ENCODE measurements at regions not wholly inside any gene's neighbourhood (a gene's known extent, or its start where the extent isn't known, plus 50 kb on each side); places are given as distances from the start of the nearest gene placed in this dataset.

- DNase-seq (ENCODE audit: low read depth in 2 of 3, low spot score in 2 of 3) = no peak
These were observed 297.7 kb downstream of the PARP8 start for GRCh38 chr5:50963971-50964745.

- DNase-seq (ENCODE audit: low read depth in 2 of 3, low spot score in 2 of 3) = no peak
These were observed 298.6 kb downstream of the PARP8 start for GRCh38 chr5:50964746-50965653.

DNA sequence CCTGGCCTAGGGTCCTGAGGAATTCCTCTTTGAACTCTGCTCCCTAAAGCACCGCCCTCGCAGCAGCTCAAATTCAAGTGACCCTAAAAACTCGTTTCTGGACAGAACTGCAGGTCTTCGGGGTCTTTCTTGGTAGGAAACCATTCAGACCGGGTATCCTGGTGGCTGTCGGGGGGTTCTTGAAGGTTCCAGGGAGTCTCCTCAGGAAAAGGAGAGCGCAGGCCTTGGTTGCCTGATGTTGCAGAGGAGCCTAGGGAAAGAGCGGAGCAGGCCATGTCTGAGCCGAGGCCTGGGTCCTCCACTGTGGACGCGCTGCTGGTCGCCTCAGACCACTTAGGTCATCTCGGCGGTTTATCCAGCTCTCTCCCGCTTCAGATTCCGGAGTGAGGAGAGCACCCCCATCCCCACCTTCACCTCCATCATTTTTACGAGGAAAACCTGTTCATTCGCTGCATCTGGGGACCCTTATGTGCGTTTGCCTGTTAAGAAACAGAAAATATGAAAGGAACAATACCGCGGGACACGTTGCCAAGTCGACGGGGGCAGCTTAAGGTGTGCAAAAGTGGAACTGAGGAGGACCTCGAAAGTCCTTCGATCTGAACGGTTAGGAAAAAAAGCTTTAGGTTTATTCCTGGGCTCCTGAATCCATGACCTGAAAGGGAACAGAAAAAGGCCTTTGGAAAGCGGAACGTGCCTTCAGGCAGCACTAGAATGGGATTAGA, 299.4 kb downstream of the PARP8 start:
- DNase-seq (ENCODE audit: low read depth in 2 of 3, low spot score in 2 of 3) = no peak

DNA sequence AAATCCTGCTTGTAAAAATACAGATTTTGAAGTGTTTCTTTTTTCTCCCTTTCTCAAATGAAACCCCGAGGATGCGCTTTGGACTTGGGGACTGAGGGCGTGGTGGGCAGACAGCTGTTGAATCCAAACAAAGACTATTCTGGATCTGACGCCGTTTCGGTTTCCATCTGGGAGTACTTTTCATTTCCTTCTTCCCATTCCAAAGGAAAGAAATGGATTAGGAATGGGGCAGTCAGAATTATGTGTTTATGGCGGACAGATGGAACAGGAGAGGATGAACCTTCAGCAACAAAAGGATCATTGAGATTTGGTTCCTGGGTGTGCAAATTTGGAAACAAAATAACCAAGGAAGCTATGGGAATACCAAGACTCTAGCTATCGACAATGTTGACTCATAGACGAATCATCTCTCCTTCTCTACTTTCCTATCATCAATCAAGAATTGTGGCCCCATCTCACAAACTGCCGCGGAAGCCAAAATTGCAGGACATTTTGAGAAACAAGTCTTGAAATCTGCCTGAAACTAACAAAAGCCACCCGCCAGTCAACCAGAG, 300.6 kb downstream of the PARP8 start:
- DNase-seq (ENCODE audit: low read depth in 2 of 3, low spot score in 2 of 3) = no peak

DNA sequence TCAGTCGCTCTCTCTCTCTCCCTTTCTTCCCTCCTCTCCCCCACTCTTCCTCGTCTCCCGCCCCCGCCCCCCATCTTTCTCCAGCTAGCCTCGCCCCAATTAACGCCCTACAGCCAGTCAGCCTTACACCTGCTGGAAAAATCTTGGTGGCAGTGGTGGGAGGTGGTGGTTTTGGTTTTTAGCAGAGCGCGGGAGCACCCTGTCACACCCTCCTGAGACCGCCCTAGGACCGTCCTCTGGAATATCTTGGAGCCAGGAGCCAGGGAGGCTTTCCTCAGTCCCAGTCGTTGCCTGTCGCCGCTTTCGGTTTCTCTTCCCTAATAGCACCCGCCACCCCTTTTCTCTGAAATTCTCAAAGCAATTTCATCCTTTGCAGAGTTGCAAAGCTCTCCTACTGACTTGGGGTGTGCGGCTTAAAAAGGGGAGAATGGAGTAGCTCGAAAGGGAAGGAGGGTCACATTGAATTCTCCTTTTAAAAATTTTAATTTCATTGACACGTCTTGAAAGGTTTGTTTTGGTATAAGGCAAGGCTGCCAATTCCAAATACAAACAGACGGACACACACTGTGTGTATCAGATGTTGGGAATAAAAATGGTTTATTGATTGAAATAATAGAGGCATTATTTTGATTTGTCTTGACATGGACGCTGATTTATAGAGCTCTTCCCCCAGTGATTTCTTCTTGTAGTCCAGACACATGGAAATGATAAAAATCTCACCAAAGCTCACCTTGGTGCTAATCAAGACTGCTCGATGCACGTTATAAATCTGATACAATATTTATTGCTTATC, 301.3 kb downstream of the PARP8 start:
- no peak for DNase-seq (ENCODE audit: low read depth in 2 of 3, low spot score in 2 of 3)

DNA sequence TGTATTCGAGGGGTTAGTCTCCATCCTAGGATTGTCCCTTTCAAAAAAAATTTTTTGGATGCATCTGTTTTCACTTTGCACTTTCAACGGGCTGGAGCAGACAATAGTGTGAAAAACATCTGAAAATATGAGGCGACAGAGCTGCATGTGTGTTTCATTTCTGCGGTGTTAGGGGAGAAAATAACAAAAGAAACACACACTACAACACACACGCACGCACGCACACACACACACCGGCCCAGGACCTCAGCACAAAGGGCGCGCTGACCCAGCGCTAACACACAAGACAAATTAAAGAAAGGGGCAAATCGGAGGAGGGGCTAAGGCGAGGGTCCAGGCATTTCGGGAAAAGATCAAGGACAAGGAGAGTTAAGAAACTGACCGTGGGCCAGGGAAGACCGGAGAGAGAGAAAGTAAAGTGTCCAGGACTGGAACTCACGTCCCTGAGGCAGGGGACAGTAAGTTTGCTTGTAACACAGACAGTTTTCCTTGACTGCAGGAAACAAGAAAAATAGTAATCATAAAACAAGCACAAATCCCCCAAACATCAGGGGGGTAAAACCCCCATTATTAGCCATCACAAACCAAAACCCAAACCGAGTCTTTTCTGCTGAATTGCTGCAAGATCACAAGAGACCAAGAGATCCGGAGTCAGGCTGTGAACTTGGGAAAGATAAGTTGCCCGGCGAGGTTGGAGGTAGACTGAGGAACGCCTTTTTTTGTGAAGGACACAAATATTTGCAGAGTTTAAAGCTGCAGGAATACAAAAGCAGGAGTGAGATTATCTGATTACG, 302.1 kb downstream of the PARP8 start:
- no peak for DNase-seq (ENCODE audit: low read depth in 2 of 3, low spot score in 2 of 3)

- no peak for DNase-seq (ENCODE audit: low read depth in 2 of 3, low spot score in 2 of 3)
These were observed 303.0 kb downstream of the PARP8 start for GRCh38 chr5:50969151-50970031.

DNA sequence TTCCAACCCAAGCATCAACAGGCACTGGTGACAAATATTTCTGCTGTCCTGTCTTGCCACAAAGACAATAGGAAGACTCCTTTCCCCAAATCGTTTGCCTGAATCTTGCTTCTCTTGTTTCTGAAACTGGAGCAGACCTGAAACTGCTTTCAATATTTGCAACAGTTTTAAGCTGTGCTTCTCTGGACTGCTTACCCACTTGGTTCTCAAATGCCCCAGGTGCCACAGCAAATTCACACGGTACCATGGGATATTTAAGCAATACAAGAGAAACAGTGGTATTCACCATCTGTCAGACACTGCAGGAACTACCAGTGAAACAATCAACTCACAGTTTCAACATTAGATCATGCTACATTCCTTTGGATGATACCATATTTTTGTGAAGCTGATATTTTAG, 309.4 kb downstream of the PARP8 start:
- DNase-seq (ENCODE audit: low read depth in 2 of 3, low spot score in 2 of 3) = no peak

GRCh38 chr5:50978924-50979323, 312.5 kb downstream of the PARP8 start:
- DNase-seq (ENCODE audit: low read depth in 2 of 3, low spot score in 2 of 3) = no peak

GRCh38 chr5:50984640-50985039, 318.2 kb downstream of the PARP8 start:
- no peak for DNase-seq (ENCODE audit: low read depth in 2 of 3, low spot score in 2 of 3)

DNA sequence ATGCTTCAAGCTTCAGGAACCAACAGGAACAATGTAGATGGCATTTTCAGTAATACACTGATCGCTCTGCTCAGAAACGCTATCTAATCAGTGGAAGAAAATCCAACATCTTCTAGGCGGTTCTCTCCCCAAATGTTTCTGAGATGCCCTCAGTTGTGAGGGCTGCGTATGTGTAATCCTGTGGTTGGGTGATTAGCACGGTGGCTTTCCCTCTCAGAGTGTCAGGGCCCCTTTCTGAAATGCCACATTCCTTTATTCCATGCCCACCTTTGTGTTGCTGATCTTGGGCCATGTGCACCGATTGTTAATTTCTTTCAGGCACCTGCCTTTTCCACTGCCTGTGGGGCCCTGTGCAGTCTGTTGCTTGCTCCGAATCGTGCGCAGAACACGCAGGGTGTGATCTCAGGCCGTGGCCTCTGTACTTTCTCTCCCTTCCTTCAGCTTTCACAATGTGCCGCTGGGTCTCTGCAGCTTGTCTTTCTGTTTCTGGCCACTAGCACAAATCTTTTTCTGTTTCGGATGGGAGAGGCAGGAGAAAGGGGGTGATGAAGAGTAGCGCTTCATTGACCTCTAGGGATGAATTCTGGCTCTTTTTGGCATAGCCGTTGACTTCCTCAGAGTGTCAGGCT, 324.0 kb downstream of the PARP8 start:
- no peak for DNase-seq (ENCODE audit: low read depth in 2 of 3, low spot score in 2 of 3)

GRCh38 chr5:50995285-50995942, 329.0 kb downstream of the PARP8 start:
- no peak for DNase-seq (ENCODE audit: low read depth in 2 of 3, low spot score in 2 of 3)

- DNase-seq (ENCODE audit: low read depth in 2 of 3, low spot score in 2 of 3) = no peak
These were observed 334.9 kb downstream of the PARP8 start for GRCh38 chr5:51001227-51001923.

DNA sequence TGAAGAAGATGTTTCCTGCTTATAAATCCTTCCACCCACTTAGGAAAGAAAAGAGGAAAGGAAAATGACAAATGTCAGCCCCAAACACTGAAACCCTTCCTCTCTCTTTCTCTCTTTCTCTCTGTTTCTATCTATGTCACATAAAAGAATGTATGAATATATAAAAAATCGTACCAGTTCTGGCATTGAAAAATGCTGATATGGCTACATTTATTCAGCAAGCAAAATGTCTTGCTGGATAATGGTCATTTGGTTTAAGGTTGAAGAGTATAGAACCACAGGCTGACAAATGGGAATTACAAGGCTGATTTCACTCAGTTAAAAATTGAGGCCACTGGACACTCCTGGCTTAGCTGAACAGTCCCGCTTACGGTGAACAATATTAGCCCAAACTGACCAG, 335.9 kb downstream of the PARP8 start:
- DNase-seq (ENCODE audit: low read depth in 2 of 3, low spot score in 2 of 3) = no peak

DNA sequence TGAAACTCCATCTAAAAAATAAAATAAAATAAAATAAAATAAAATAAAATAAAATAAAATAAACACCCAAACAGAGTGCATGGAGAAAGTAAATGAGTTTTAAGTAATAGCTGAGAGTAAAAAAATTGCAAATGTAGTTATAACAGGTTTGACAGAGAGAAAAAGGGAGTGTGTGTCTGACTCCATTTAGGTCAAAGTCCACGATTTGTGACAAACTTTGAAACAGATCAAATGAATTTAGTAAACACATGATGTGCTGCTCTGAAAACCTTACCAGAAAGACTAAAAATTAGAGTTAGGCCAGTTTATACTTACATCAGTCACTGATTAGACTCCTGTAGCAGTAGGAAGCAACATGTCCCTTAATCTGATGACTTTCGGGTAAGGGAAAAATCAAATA, 346.6 kb downstream of the PARP8 start:
- no peak for DNase-seq (ENCODE audit: low read depth in 2 of 3, low spot score in 2 of 3)

DNA sequence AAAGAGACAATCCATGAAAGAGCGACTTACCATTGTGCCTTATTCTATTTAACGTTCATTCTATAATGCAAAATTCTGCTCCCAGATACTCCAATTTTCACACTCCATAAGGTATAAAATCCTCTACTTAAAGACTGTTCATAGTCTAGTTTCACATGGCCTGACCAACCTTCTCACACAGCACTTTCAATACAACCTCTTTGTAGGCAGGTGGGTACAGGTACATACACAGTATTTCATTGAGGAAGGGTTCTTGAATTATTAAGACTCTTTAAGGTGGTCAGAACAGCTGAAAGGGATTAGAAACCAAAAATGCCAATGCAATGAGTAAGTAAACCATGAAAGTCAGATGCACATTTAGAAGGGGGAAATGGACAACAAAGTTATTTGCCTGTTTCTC, 352.0 kb downstream of the PARP8 start:
- no peak for DNase-seq (ENCODE audit: low read depth in 2 of 3, low spot score in 2 of 3)

- DNase-seq (ENCODE audit: low read depth in 2 of 3, low spot score in 2 of 3) = no peak
These were observed 357.8 kb downstream of the PARP8 start for GRCh38 chr5:51024263-51024662.
